Choroid plexus epithelial cell (primary cell): ENCODE measurements at regions not wholly inside any gene's neighbourhood (a gene's known extent, or its start where the extent isn't known, plus 50 kb on each side); places are given as distances from the start of the nearest gene placed in this dataset.
A peak's percentile ranks its signal among the peaks of the same experiment; 100 is the strongest.

Source experiments
- DNase-seq: peaks from one replicate; pipeline ENCODE4 v3.0.0-alpha.2; 2010; ENCODE audit warnings: low read depth
- H3K4me3 ChIP-seq: 2 replicates; pipeline ENCODE4 v1.5.1; 2011; ENCODE audit warnings: low read depth, mild to moderate bottlenecking, control low read depth, low read length, moderate library complexity
- CTCF ChIP-seq: conservative IDR thresholded peaks from 2 replicates; pipeline ENCODE4 v1.5.1; 2011; ENCODE audit warnings: low read depth, mild to moderate bottlenecking, control low read depth, inconsistent platforms, low read length, moderate library complexity

DNA sequence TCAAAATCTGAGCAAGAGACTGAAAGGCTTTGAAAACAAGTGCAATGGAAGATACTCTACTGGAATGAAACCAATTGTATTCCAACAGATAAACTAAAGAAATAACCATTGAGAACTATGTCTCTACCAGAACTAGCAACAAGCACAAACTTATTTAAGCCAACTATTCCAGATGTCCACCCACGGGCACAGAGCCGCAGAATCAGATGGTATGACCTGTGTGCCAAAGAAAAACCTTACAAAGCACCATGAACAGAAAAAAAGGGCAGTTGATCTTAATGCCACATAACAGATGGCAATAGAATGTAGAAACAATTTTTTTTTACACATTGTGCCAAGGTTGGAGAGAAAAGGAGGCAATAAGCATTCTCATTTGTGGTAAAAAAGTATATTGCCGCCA lies 269.3 kb upstream of the ADGRL3 start:
- no peak for TF ChIP-seq CTCF
- no peak overlapping the region for H3K4me3 ChIP-seq
- DNase-seq = no peak

GRCh38 chr4:60934566-60935295 lies 265.4 kb upstream of the ADGRL3 start:
- H3K4me3 ChIP-seq = no peak overlapping the region
- no peak for TF ChIP-seq CTCF
- peak; percentile 28 for DNase-seq

DNA sequence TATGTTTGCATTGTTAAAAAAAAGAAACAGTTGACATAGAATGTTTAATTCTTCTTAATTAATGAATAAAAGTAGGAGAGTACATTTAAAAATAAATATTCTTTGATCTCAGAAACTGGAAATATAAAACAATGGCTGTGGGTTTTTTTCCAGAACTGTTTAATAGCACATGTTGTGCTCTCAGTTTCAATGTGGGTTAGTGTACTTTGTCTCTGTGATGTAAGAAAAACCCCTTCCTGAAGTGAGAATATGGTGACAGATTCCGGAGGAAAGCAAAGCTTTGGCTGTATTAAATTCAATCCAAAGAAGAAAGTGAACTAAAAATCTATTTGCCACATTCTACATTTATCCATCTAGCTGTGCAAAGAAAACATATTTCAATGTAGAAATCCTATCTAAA lies 261.9 kb upstream of the ADGRL3 start:
- TF ChIP-seq CTCF = no peak
- DNase-seq = no peak
- no peak overlapping the region for H3K4me3 ChIP-seq

- no peak for TF ChIP-seq CTCF
- H3K4me3 ChIP-seq = no peak overlapping the region
- no peak for DNase-seq
Measured at GRCh38 chr4:60938621-60939020, 261.5 kb upstream of the ADGRL3 start.

DNA sequence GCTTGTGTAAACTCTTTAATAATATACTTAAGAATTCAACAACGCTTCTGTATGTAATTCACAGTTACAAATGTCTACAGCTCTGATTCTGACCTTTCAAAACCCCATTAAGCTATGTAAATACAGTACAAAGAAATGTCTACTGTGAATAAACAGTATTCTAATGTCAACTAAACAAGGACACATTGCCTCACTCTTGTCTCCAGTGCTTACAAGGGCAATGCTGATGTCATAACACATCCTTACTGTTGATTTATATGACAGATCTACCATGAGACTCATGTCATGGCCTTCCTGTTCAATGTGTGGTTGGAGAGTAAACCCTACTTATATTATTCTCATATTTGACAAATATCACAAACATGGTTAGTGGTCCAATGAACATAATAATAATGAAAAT lies 256.1 kb upstream of the ADGRL3 start:
- DNase-seq = no peak

GRCh38 chr4:60945641-60946040 lies 254.5 kb upstream of the ADGRL3 start:
- peak; percentile 6 for DNase-seq
- TF ChIP-seq CTCF = no peak
- H3K4me3 ChIP-seq = no peak overlapping the region

More for the DNA sequence above, 256.1 kb upstream of the ADGRL3 start:
- no peak overlapping the region for H3K4me3 ChIP-seq
- TF ChIP-seq CTCF = no peak

DNA sequence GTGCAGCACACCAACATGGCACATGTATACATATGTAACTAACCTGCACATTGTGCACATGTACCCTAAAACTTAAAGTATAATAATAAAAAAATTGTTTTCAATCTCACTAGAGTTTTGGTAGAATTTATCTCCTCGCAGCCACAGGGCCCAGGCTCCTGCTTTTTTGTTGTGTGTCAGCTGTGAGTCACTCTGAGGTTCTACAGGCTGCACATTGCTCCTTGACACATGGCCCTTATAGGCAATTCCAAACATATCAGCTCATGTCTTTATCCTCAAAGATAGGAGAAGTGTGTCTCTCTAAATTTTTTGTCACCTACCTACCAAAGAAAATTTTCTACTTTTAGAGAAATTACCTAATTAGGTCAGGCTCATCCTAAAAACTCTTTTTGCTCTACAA lies 252.1 kb upstream of the ADGRL3 start:
- DNase-seq = peak; percentile 18
- no peak overlapping the region for H3K4me3 ChIP-seq
- TF ChIP-seq CTCF = no peak
